ENCODE measurements at regions not wholly inside any gene's neighbourhood (a gene's known extent, or its start where the extent isn't known, plus 50 kb on each side); places are given as distances from the start of the nearest gene placed in this dataset.

DNA sequence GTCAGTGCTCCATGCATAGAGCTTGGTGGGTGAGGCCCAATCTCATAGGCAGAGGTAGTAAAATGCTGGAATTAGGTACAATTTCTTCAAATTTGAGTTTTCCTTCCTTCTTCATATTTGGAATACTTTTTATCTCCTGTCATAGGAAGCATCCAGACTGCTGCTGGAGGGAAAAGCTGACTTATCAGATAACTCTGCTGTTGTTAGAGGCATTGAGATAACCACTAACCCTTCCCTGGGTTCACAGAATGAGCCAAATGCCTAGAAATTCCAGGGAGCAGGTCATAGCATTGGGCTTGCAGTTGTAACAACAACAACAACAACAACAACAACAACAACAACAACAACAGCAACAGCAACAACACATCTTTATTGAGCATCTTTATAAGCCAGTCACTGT lies 332.7 kb downstream of the PDCD6IP start:
- no peak for TF ChIP-seq SIN3A (IDR thresholded peaks at IDR 0.05; ENCODE audit: borderline replicate concordance, insufficient read depth, low read depth, low read length)
- TF ChIP-seq TCF7L2 (IDR thresholded peaks at IDR 0.05; ENCODE audit: low read depth, low read length), result no peak
- TF ChIP-seq, protein P1, sequence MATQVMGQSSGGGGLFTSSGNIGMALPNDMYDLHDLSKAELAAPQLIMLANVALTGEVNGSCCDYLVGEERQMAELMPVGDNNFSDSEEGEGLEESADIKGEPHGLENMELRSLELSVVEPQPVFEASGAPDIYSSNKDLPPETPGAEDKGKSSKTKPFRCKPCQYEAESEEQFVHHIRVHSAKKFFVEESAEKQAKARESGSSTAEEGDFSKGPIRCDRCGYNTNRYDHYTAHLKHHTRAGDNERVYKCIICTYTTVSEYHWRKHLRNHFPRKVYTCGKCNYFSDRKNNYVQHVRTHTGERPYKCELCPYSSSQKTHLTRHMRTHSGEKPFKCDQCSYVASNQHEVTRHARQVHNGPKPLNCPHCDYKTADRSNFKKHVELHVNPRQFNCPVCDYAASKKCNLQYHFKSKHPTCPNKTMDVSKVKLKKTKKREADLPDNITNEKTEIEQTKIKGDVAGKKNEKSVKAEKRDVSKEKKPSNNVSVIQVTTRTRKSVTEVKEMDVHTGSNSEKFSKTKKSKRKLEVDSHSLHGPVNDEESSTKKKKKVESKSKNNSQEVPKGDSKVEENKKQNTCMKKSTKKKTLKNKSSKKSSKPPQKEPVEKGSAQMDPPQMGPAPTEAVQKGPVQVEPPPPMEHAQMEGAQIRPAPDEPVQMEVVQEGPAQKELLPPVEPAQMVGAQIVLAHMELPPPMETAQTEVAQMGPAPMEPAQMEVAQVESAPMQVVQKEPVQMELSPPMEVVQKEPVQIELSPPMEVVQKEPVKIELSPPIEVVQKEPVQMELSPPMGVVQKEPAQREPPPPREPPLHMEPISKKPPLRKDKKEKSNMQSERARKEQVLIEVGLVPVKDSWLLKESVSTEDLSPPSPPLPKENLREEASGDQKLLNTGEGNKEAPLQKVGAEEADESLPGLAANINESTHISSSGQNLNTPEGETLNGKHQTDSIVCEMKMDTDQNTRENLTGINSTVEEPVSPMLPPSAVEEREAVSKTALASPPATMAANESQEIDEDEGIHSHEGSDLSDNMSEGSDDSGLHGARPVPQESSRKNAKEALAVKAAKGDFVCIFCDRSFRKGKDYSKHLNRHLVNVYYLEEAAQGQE (IDR thresholded peaks at IDR 0.05; ENCODE audit: insufficient read depth in 1 of 2, low read depth in 2 of 2, low read length in 1 of 2), result no peak
- TF ChIP-seq, protein P2, sequence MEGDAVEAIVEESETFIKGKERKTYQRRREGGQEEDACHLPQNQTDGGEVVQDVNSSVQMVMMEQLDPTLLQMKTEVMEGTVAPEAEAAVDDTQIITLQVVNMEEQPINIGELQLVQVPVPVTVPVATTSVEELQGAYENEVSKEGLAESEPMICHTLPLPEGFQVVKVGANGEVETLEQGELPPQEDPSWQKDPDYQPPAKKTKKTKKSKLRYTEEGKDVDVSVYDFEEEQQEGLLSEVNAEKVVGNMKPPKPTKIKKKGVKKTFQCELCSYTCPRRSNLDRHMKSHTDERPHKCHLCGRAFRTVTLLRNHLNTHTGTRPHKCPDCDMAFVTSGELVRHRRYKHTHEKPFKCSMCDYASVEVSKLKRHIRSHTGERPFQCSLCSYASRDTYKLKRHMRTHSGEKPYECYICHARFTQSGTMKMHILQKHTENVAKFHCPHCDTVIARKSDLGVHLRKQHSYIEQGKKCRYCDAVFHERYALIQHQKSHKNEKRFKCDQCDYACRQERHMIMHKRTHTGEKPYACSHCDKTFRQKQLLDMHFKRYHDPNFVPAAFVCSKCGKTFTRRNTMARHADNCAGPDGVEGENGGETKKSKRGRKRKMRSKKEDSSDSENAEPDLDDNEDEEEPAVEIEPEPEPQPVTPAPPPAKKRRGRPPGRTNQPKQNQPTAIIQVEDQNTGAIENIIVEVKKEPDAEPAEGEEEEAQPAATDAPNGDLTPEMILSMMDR (IDR thresholded peaks at IDR 0.05), result no peak
- no peak for TF ChIP-seq POLR2AphosphoS5 (IDR thresholded peaks at IDR 0.05; ENCODE audit: low read depth, low read length)
- Histone ChIP-seq H3K4me1 (ENCODE audit: control insufficient read depth, insufficient read depth, low read length) (no peaks in the 10 kb centered on the region), H3K4me3 (ENCODE audit: low read depth in 2 of 2, low read length in 2 of 2) (no peak overlapping the region), H3K9me3 (ENCODE audit: control insufficient read depth, insufficient read depth, low read depth, low read length) (no peaks in the 10 kb centered on the region), H3K27me3 (ENCODE audit: control insufficient read depth, insufficient read depth, low read length) (no peaks in the 10 kb centered on the region), H3K27ac (ENCODE audit: low read length) (no peak overlapping the region), H3K36me3 (ENCODE audit: control insufficient read depth, insufficient read depth, low read length) (no peaks in the 10 kb centered on the region)
- ChIA-PET POLR2A (no interaction called here), CTCF (no interaction called here)
- intact Hi-C loops (cut with micrococcal nuclease; ENCODE audit: unreplicated experiment) (no loop called here), in situ Hi-C loops (cut with HindIII; ENCODE audit: low pct_unique_long_range_greater_than_20kb, low sequenced_read_pairs) (no loop called here)
- BruUV-seq (replicated peaks), result no TSS peak
- no peak for ATAC-seq
- DNase-seq (ENCODE audit: low read depth, low spot score), result no peak

DNA sequence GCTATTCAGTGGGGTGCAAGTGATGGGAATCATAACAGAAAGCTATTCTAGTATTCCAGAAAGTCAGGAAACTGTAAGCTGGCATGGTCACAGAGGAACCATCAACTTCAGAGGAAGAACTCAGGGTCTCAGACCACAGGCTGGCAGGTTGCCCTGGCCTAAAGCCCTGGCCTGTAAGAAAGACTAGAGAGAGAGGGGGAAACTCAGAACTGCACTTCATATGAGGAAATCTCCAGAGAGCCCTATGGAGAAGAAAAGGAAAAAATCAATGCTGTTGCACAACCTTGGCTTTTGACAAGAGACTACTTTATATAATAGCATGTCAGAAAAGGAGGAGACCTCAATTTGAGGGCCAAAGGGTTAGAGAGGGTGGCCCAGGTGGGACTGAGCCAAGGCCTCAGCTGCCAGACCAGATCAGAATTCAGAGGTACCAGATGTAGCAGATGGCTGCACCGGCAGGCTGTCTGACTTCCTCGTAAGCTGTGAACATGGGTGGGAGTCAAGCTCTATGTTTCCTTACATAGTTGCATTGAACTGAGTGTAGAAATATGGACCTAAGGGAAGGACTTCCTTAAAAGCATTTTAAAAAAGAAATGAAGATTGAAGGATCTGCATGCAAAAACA lies 333.8 kb downstream of the PDCD6IP start:
- POLR2A ChIA-PET, result no interaction called here

More for the DNA sequence above, 333.8 kb downstream of the PDCD6IP start:
- H3K9me3 ChIP-seq (ENCODE audit: control insufficient read depth, insufficient read depth, low read depth, low read length), result no peaks in the 10 kb centered on the region
- ATAC-seq, result no peak
- no peaks in the 10 kb centered on the region for H3K36me3 ChIP-seq (ENCODE audit: control insufficient read depth, insufficient read depth, low read length)
- no peaks in the 10 kb centered on the region for H3K4me1 ChIP-seq (ENCODE audit: control insufficient read depth, insufficient read depth, low read length)
- no peaks in the 10 kb centered on the region for H3K27me3 ChIP-seq (ENCODE audit: control insufficient read depth, insufficient read depth, low read length)
- H3K4me3 ChIP-seq (ENCODE audit: low read depth in 2 of 2, low read length in 2 of 2), result no peak overlapping the region
- TF ChIP-seq TCF7L2 (IDR thresholded peaks at IDR 0.05; ENCODE audit: low read depth, low read length), result no peak
- TF ChIP-seq POLR2AphosphoS5 (IDR thresholded peaks at IDR 0.05; ENCODE audit: low read depth, low read length), result no peak
- no peak for TF ChIP-seq SIN3A (IDR thresholded peaks at IDR 0.05; ENCODE audit: borderline replicate concordance, insufficient read depth, low read depth, low read length)
- TF ChIP-seq, protein P1 (IDR thresholded peaks at IDR 0.05; ENCODE audit: insufficient read depth in 1 of 2, low read depth in 2 of 2, low read length in 1 of 2), result no peak
- TF ChIP-seq, protein P2 (IDR thresholded peaks at IDR 0.05), result no peak
- in situ Hi-C loops (cut with HindIII; ENCODE audit: low pct_unique_long_range_greater_than_20kb, low sequenced_read_pairs), result no loop called here
- H3K27ac ChIP-seq (ENCODE audit: low read length), result no peak overlapping the region
- no TSS peak for BruUV-seq (replicated peaks)
- intact Hi-C loops (cut with micrococcal nuclease; ENCODE audit: unreplicated experiment), result no loop called here
- CTCF ChIA-PET, result no interaction called here
- no peak for DNase-seq (ENCODE audit: low read depth, low spot score)
